Skin epidermis (tissue), 12 donors: ENCODE measurements at regions not wholly inside any gene's neighbourhood (a gene's known extent, or its start where the extent isn't known, plus 50 kb on each side); places are given as distances from the start of the nearest gene placed in this dataset.

Experiments used
- H3K27ac ChIP-seq, 21 experiments: fragments of 200-600 bp; sonication (generic) in 11 of 21; one replicate each; pipeline ENCODE4 v1.5.0; 2020; ENCODE audit warnings: mild to moderate bottlenecking in 3 of 21, inconsistent platforms in 2 of 21, moderate library complexity in 2 of 21
- H3K4me3 ChIP-seq, 7 experiments: fragments of 200-600 bp; sonication (generic) in 2 of 7; one replicate each; pipeline ENCODE4 v1.5.0; 2020; ENCODE audit warnings: inconsistent platforms in 2 of 7, mild to moderate bottlenecking in 2 of 7, moderate library complexity in 1 of 7

GRCh38 chr1:112304612-112305011 is 91.4 kb upstream of the CTTNBP2NL start:
- Histone ChIP-seq H3K4me3 (no peak overlapping the region), H3K27ac (peak overlapping the region in 2 of 21 experiments; percentile 18 to 35)

- no peak overlapping the region for H3K27ac ChIP-seq
- no peak overlapping the region for H3K4me3 ChIP-seq
These were observed 88.0 kb upstream of the CTTNBP2NL start for GRCh38 chr1:112307930-112308591.

GRCh38 chr1:112308716-112309115 is 87.3 kb upstream of the CTTNBP2NL start:
- Histone ChIP-seq H3K27ac (no peak overlapping the region), H3K4me3 (no peak overlapping the region)

GRCh38 chr1:112309499-112309898 is 86.5 kb upstream of the CTTNBP2NL start:
- Histone ChIP-seq H3K27ac (no peak overlapping the region), H3K4me3 (no peak overlapping the region)

GRCh38 chr1:112312315-112312714 is 83.7 kb upstream of the CTTNBP2NL start:
- Histone ChIP-seq H3K4me3 (no peak overlapping the region), H3K27ac (no peak overlapping the region)

- Histone ChIP-seq H3K27ac (no peak overlapping the region), H3K4me3 (no peak overlapping the region)
These were observed 83.1 kb upstream of the CTTNBP2NL start for GRCh38 chr1:112312879-112313278.

- Histone ChIP-seq H3K4me3 (no peak overlapping the region), H3K27ac (no peak overlapping the region)
These were observed 79.6 kb upstream of the CTTNBP2NL start for GRCh38 chr1:112316254-112316913.

- Histone ChIP-seq H3K4me3 (no peak overlapping the region), H3K27ac (peak overlapping the region in 3 of 21 experiments; percentile 7 to 56 (median 19))
These were observed 78.9 kb upstream of the CTTNBP2NL start for GRCh38 chr1:112317140-112317539.

GRCh38 chr1:112317611-112318062 is 78.4 kb upstream of the CTTNBP2NL start:
- peak overlapping the region in 4 of 21 experiments; percentile 7 to 56 (median 24) for H3K27ac ChIP-seq
- H3K4me3 ChIP-seq: no peak overlapping the region

GRCh38 chr1:112318263-112318662 is 77.8 kb upstream of the CTTNBP2NL start:
- Histone ChIP-seq H3K4me3 (no peak overlapping the region), H3K27ac (peak overlapping the region in 3 of 21 experiments; percentile 28 to 62 (median 56))

GRCh38 chr1:112318698-112319370 is 77.2 kb upstream of the CTTNBP2NL start:
- Histone ChIP-seq H3K4me3 (no peak overlapping the region), H3K27ac (no peak overlapping the region)

- Histone ChIP-seq H3K27ac (no peak overlapping the region), H3K4me3 (no peak overlapping the region)
These were observed 76.5 kb upstream of the CTTNBP2NL start for GRCh38 chr1:112319371-112320040.

- Histone ChIP-seq H3K4me3 (no peak overlapping the region), H3K27ac (no peak overlapping the region)
These were observed 76.0 kb upstream of the CTTNBP2NL start for GRCh38 chr1:112320058-112320457.

GRCh38 chr1:112322018-112322417 is 74.0 kb upstream of the CTTNBP2NL start:
- Histone ChIP-seq H3K27ac (no peak overlapping the region), H3K4me3 (no peak overlapping the region)

GRCh38 chr1:112322983-112323678 is 72.9 kb upstream of the CTTNBP2NL start:
- no peak overlapping the region for H3K4me3 ChIP-seq
- no peak overlapping the region for H3K27ac ChIP-seq

GRCh38 chr1:112325504-112325903 is 70.5 kb upstream of the CTTNBP2NL start:
- Histone ChIP-seq H3K27ac (no peak overlapping the region), H3K4me3 (no peak overlapping the region)

GRCh38 chr1:112328600-112328999 is 67.4 kb upstream of the CTTNBP2NL start:
- Histone ChIP-seq H3K4me3 (no peak overlapping the region), H3K27ac (no peak overlapping the region)

GRCh38 chr1:112332176-112333150 is 63.6 kb upstream of the CTTNBP2NL start:
- Histone ChIP-seq H3K4me3 (no peak overlapping the region), H3K27ac (no peak overlapping the region)

- H3K27ac ChIP-seq: no peak overlapping the region
These were observed 60.7 kb upstream of the CTTNBP2NL start for GRCh38 chr1:112335351-112335750.

More at GRCh38 chr1:112335351-112335750, 60.7 kb upstream of the CTTNBP2NL start:
- no peak overlapping the region for H3K4me3 ChIP-seq
